Endothelial cell of umbilical vein (primary cell): ENCODE measurements at regions not wholly inside any gene's neighbourhood (a gene's known extent, or its start where the extent isn't known, plus 50 kb on each side); places are given as distances from the start of the nearest gene placed in this dataset.
"Not testable (repeated sequence)": the region's sequence is repeated elsewhere in the genome, so short reads cannot be mapped to it uniquely, and the experiment has no call there.

Source experiments
- BruUV-seq: library from RNA; stranded (reverse); fragments of 400-500 nt; replicated peaks from 2 replicates; lab custom pipeline; 2021; lab: Mats Ljungman, UMichigan
- CTCF ChIA-PET: fragments of 300-600, 350-600 bp; sonication (Branson Sonifier 250); formaldehyde crosslinking; loops from one replicate; lab custom pipeline; 2021; ENCODE audit warnings: antibody characterized with exemption, inconsistent platforms; lab: Charles Lee
- POLR2A ChIA-PET: fragments of 300-600, 350-600 bp; sonication (Branson Sonifier 250); formaldehyde crosslinking; loops from one replicate; lab custom pipeline; 2021; ENCODE audit warnings: antibody characterized with exemption, inconsistent platforms; lab: Charles Lee
- DNase-seq: peaks from one replicate; pipeline ENCODE4 v3.0.0-alpha.2; 2011; ENCODE audit warnings: low read depth, low spot score
- FAIRE-seq: peaks from 2 replicates; lab custom pipeline; 2011; peaks lifted over from hg19 to GRCh38; lab: Jason Lieb, UNC
- H2AFZ ChIP-seq: 2 replicates; pipeline ENCODE4 v1.6.0; 2012; ENCODE audit warnings: low read depth, low read length, control low read depth, inconsistent platforms
- H3K27ac ChIP-seq: 2 replicates; pipeline ENCODE4 v1.5.1; 2011; ENCODE audit warnings: low read depth, mild to moderate bottlenecking, control low read depth, low read length, moderate library complexity; ENCODE audit not compliant: insufficient read depth
- H3K27me3 ChIP-seq, 2 experiments: 2 replicates each; pipeline versions ENCODE4 v1.6.0 to v1.6.1; 2011; ENCODE audit warnings: low read length in 2 of 2, mixed read lengths in 1 of 2; ENCODE audit not compliant: control insufficient read depth in 2 of 2, insufficient read depth in 2 of 2
- H3K36me3 ChIP-seq, 2 experiments: 2 replicates in 1 of 2; 3 replicates in 1 of 2; pipeline ENCODE4 v1.5.1; 2011; ENCODE audit warnings: low read length in 2 of 2, mild to moderate bottlenecking in 1 of 2, moderate library complexity in 1 of 2; ENCODE audit not compliant: control insufficient read depth in 2 of 2, insufficient read depth in 2 of 2; ENCODE audit errors: extremely low read depth in 1 of 2
- H3K4me1 ChIP-seq: 3 replicates; pipeline ENCODE4 v1.5.1; 2011; ENCODE audit warnings: mild to moderate bottlenecking, low read length; ENCODE audit not compliant: control insufficient read depth, insufficient read depth; ENCODE audit errors: extremely low read depth
- H3K4me2 ChIP-seq: 2 replicates; pipeline ENCODE4 v1.6.1; 2011; ENCODE audit warnings: low read length, control low read depth, mixed read lengths; ENCODE audit not compliant: insufficient read depth
- H3K4me3 ChIP-seq, 3 experiments: fragments of 200-600 bp in 1 of 3; sonication (generic), shearing (Covaris generic) in 1 of 3; replicated peaks in 1 of 3; 2 replicates each; pipeline ENCODE4 v1.5.1; 2011 to 2016; ENCODE audit warnings: control low read depth in 3 of 3, low read length in 3 of 3, mild to moderate bottlenecking in 2 of 3, inconsistent platforms in 1 of 3, low read depth in 1 of 3, moderate library complexity in 1 of 3; ENCODE audit not compliant: insufficient read depth in 1 of 3
- H3K79me2 ChIP-seq: 2 replicates; pipeline ENCODE4 v1.6.0; 2012; ENCODE audit warnings: low read length, inconsistent platforms; ENCODE audit not compliant: control insufficient read depth, insufficient read depth
- H3K9ac ChIP-seq: replicated peaks from 2 replicates; pipeline ENCODE3; 2011; ENCODE audit warnings: low read length, control low read depth; ENCODE audit not compliant: insufficient read depth; ENCODE audit errors: extremely low read depth
- H3K9me1 ChIP-seq: replicated peaks from 3 replicates; pipeline ENCODE4 v1.6.0; 2011; ENCODE audit warnings: mild to moderate bottlenecking, low read length; ENCODE audit not compliant: control insufficient read depth, insufficient read depth; ENCODE audit errors: extremely low read depth
- H3K9me3 ChIP-seq: replicated peaks from 2 replicates; pipeline ENCODE4 v1.5.1; 2012; ENCODE audit warnings: low read length, inconsistent platforms; ENCODE audit not compliant: control insufficient read depth, insufficient read depth
- H4K20me1 ChIP-seq: replicated peaks from 2 replicates; pipeline ENCODE3; 2011; ENCODE audit warnings: mild to moderate bottlenecking, low read length; ENCODE audit not compliant: control insufficient read depth, insufficient read depth; ENCODE audit errors: extremely low read depth
- CTCF ChIP-seq, 2 donors: IDR thresholded peaks; 1 replicate in 1 of 2; 2 replicates in 1 of 2; pipeline ENCODE4 v1.5.1; 2011; ENCODE audit warnings: low read length in 2 of 2, mild to moderate bottlenecking in 2 of 2, moderate library complexity in 2 of 2, control low read depth in 1 of 2, inconsistent platforms in 1 of 2, low read depth in 1 of 2; ENCODE audit not compliant: insufficient read depth in 1 of 2; ENCODE audit errors: extremely low read depth in 1 of 2
- EZH2 ChIP-seq: IDR thresholded peaks from 2 replicates; pipeline ENCODE4 v1.6.1; 2012; ENCODE audit warnings: borderline replicate concordance, low read depth, mild to moderate bottlenecking, moderate library complexity, low read length, inconsistent platforms; ENCODE audit not compliant: severe bottlenecking
- FOS ChIP-seq: IDR thresholded peaks from 2 replicates; pipeline ENCODE4 v1.6.1; 2011; ENCODE audit warnings: mild to moderate bottlenecking, low read length, moderate library complexity, borderline replicate concordance; ENCODE audit not compliant: insufficient read depth
- JUN ChIP-seq: IDR thresholded peaks from 2 replicates; pipeline ENCODE4 v1.6.1; 2011; ENCODE audit warnings: borderline replicate concordance, low read depth; ENCODE audit not compliant: insufficient read length, insufficient read depth
- MAX ChIP-seq: IDR thresholded peaks from 2 replicates; pipeline ENCODE4 v1.6.1; 2011; ENCODE audit not compliant: insufficient read depth, insufficient read length
- MYC ChIP-seq: IDR thresholded peaks from one replicate; pipeline ENCODE4 v1.6.1; 2011; ENCODE audit warnings: mild to moderate bottlenecking, low read depth, low read length
- POLR2A ChIP-seq: IDR thresholded peaks from 2 replicates; pipeline ENCODE4 v1.6.1; 2012; ENCODE audit warnings: low read depth, mild to moderate bottlenecking, control low read depth, low read length
- dilution Hi-C: fragments of 300-500 bp; cut with MboI; formaldehyde crosslinking; loops from one replicate; pipeline ENCODE4 v1.15.0; 2019; ENCODE audit warnings: low sequenced_read_pairs; ENCODE audit not compliant: extremely low pct_ligation_motif_present
- intact Hi-C: fragments of 100-400 bp; cut with micrococcal nuclease; formaldehyde crosslinking; loops from one replicate; pipeline ENCODE4 v1.10.0; 2022

- H2AFZ ChIP-seq, dilution Hi-C loops, H3K27me3 ChIP-seq, H3K27ac ChIP-seq, FAIRE-seq, BruUV-seq, H4K20me1 ChIP-seq, intact Hi-C loops, H3K9me1 ChIP-seq, POLR2A ChIA-PET, DNase-seq, H3K4me2 ChIP-seq, H3K4me3 ChIP-seq, H3K79me2 ChIP-seq, H3K4me1 ChIP-seq, H3K9me3 ChIP-seq, H3K36me3 ChIP-seq, CTCF ChIA-PET, H3K9ac ChIP-seq: not testable (repeated sequence)
Observed at GRCh38 chr9:99498979-99499378, 276.9 kb downstream of the SEC61B start.

- FAIRE-seq (no peak), DNase-seq (no peak)
- no peak overlapping the region for H3K9ac ChIP-seq
- dilution Hi-C loops (no loop called here), intact Hi-C loops (no loop called here)
- CTCF ChIA-PET: interaction anchor here (0.7 kb wide), 1 partner anchor 18 kb away, joined by 3 read pairs; no protein-coding TSS in a partner anchor
- H3K9me3 ChIP-seq: no peaks in the 10 kb centered on the region
- POLR2A ChIA-PET: no interaction called here
- H3K36me3 ChIP-seq: no peaks in the 10 kb centered on the region
- no peak overlapping the region for H2AFZ ChIP-seq
- TF ChIP-seq MAX (no peak), FOS (no peak), POLR2A (no peak), CTCF (IDR thresholded peaks at IDR 0.05; ENCODE audit: extremely low read depth in 1 of 2, insufficient read depth in 1 of 2, low read depth in 1 of 2, low read length in 2 of 2) (no peak), MYC (no peak), EZH2 (no peak), JUN (no peak)
- no peak overlapping the region for H3K27ac ChIP-seq
- H3K79me2 ChIP-seq: no peaks in the 10 kb centered on the region
- no peak overlapping the region for H3K4me2 ChIP-seq
- no peak overlapping the region for H3K4me3 ChIP-seq
- H3K27me3 ChIP-seq: no peaks in the 10 kb centered on the region
- no peaks in the 10 kb centered on the region for H3K9me1 ChIP-seq
- H4K20me1 ChIP-seq: no peaks in the 10 kb centered on the region
- H3K4me1 ChIP-seq: no peaks in the 10 kb centered on the region
- BruUV-seq: no TSS peak
Observed at GRCh38 chr9:99505936-99506335, 283.9 kb downstream of the SEC61B start.
